ENCODE measurements at regions not wholly inside any gene's neighbourhood (a gene's known extent, or its start where the extent isn't known, plus 50 kb on each side); places are given as distances from the start of the nearest gene placed in this dataset.

- Histone ChIP-seq H3K4ac (replicated peaks; ENCODE audit: insufficient read length, low read depth, low read length) (no peak overlapping the region), H3K9me3 (ENCODE audit: insufficient read depth in 2 of 2, low read depth in 1 of 2, low read length in 1 of 2) (no peaks in the 10 kb centered on the region), H4K8ac (ENCODE audit: extremely low read depth, insufficient read depth, low read length) (no peak overlapping the region), H3K9ac (replicated peaks in 1 of 4; ENCODE audit: extremely low read depth in 1 of 4, low read depth in 3 of 4, low read length in 3 of 4) (no peak overlapping the region), H2BK15ac (ENCODE audit: low read length) (no peak overlapping the region), H3K56ac (replicated peaks; ENCODE audit: insufficient read length, low read depth, low read length) (no peak overlapping the region), H2BK20ac (ENCODE audit: low read length) (no peak overlapping the region), H2BK120ac (replicated peaks; ENCODE audit: low read depth, low read length) (no peak overlapping the region), H4K20me1 (replicated peaks in 1 of 2; ENCODE audit: control insufficient read depth in 1 of 2, insufficient read depth in 2 of 2, low read length in 2 of 2) (no peaks in the 10 kb centered on the region), H3K14ac (ENCODE audit: insufficient read length) (no peak overlapping the region), H3K4me2 (ENCODE audit: insufficient read depth in 1 of 2, low read depth in 2 of 2, low read length in 2 of 2) (no peak overlapping the region), H3K4me1 (replicated peaks in 1 of 4; ENCODE audit: control insufficient read depth in 3 of 4, insufficient read depth in 4 of 4, low read length in 3 of 4) (no peaks in the 10 kb centered on the region; a peak in 1 of 7 replicates), H3K18ac (ENCODE audit: extremely low read depth, low read length) (no peak overlapping the region), H2BK5ac (ENCODE audit: low read depth, low read length) (no peak overlapping the region), H3K23me2 (ENCODE audit: low read depth, low read length) (no peaks in the 10 kb centered on the region), H3K4me3 (ENCODE audit: extremely low read depth in 1 of 4, insufficient read depth in 2 of 4, low read depth in 3 of 4, low read length in 4 of 4) (no peak overlapping the region), H4K5ac (ENCODE audit: insufficient read length, low read depth, low read length) (no peak overlapping the region), H3K23ac (ENCODE audit: insufficient read length) (no peak overlapping the region), H3K79me2 (ENCODE audit: control insufficient read depth in 1 of 2, insufficient read depth in 2 of 2, low read length in 2 of 2) (no peaks in the 10 kb centered on the region), H3K79me1 (ENCODE audit: low read depth, low read length) (no peaks in the 10 kb centered on the region), H4K91ac (replicated peaks; ENCODE audit: insufficient read length, low read length) (no peak overlapping the region), H2AFZ (ENCODE audit: low read length) (peak overlapping the region; percentile 90; the same call in 1 of the 2 replicates), H3K27me3 (replicated peaks in 1 of 4; ENCODE audit: control insufficient read depth in 3 of 4, extremely low read depth in 1 of 4, insufficient read depth in 3 of 4, low read length in 3 of 4) (no peaks in the 10 kb centered on the region), H3K36me3 (ENCODE audit: control insufficient read depth in 2 of 4, insufficient read depth in 4 of 4, low read length in 3 of 4) (no peaks in the 10 kb centered on the region), H3K27ac (ENCODE audit: low read depth, low read length) (no peak overlapping the region), H2BK12ac (ENCODE audit: low read depth, low read length) (0 out of 2 replicates have a peak overlapping the region, but pooled peaks have one; percentile 50), H2AK5ac (ENCODE audit: low read depth, low read length) (no peak overlapping the region)
- 29% methylated on average over 3 of the region's 5 CpGs; no CpG with 5 or more reads in 1 of the 2 experiments for WGBS, 2 experiments (ENCODE audit: extremely low coverage in 1 of 2, insufficient coverage in 1 of 2, insufficient read length in 1 of 2, insufficient replicate concordance in 2 of 2, low coverage in 1 of 2, low lambda C conversion rate in 2 of 2, missing lambda C conversion rate in 1 of 2)
- FAIRE-seq = peak; percentile 72
- TF ChIP-seq RAD21 (IDR thresholded peaks at IDR 0.05 in 1 of 2, conservative IDR thresholded peaks at IDR 0.05 in 1 of 2; ENCODE audit: low read depth in 2 of 2, low read length in 2 of 2) = peak; percentile 76 to 85
- TF ChIP-seq CTCF (IDR thresholded peaks at IDR 0.05; ENCODE audit: control extremely low read depth in 1 of 3, insufficient read depth in 1 of 3, low read depth in 1 of 3, low read length in 3 of 3) = peak in 2 of 3 experiments; percentile 51 to 64; a peak in 3 of 4 replicates
- no peak for TF ChIP-seq HDAC2 (IDR thresholded peaks at IDR 0.05; ENCODE audit: borderline replicate concordance in 1 of 2, low read depth in 2 of 2, low read length in 2 of 2)
- TF ChIP-seq JUND (IDR thresholded peaks at IDR 0.05; ENCODE audit: low read length) = no peak
- no peak for DNase-seq (ENCODE audit: low read depth in 1 of 2, low spot score in 2 of 2)
- ChIA-PET CTCF (ENCODE audit: partially characterized antibody) (interaction anchor here (0.6 to 1.4 kb wide), 9 partner anchors 10 to 388 kb away, joined by 3 to 8 read pairs (median 3); no protein-coding TSS in a partner anchor), POLR2A (ENCODE audit: partially characterized antibody) (no interaction called here)
Measured at GRCh38 chrX:84729809-84730208, 227.6 kb upstream of the HDX start.

Data from H1 (cell line).